ENCODE measurements at regions not wholly inside any gene's neighbourhood (a gene's known extent, or its start where the extent isn't known, plus 50 kb on each side); places are given as distances from the start of the nearest gene placed in this dataset.

GRCh38 chr3:110243081-110243480 lies 828.5 kb upstream of the NECTIN3 start (continued):
- no peak for TF ChIP-seq ZNF512 (CRISPR knock-in tag; IDR thresholded peaks at IDR 0.05; ENCODE audit: borderline replicate concordance)
- no peak for TF ChIP-seq NR3C1 (CRISPR knock-in tag; conservative IDR thresholded peaks at IDR 0.05; ENCODE audit: low read depth)
- TF ChIP-seq USF2 (CRISPR knock-in tag; IDR thresholded peaks at IDR 0.05) = no peak
- no peak for TF ChIP-seq E2F1 (CRISPR knock-in tag; IDR thresholded peaks at IDR 0.05)

GRCh38 chr3:110246796-110247376 lies 824.7 kb upstream of the NECTIN3 start:
- H3K9me3 Mint-ChIP-seq = no peaks in the 10 kb centered on the region; the same call in 1 of the 2 replicates
- TF ChIP-seq ESRRA (CRISPR knock-in tag; IDR thresholded peaks at IDR 0.05; ENCODE audit: borderline replicate concordance) (no peak), TEAD1 (CRISPR knock-in tag; IDR thresholded peaks at IDR 0.05) (no peak), ZNF121 (CRISPR knock-in tag; IDR thresholded peaks at IDR 0.05) (no peak), ZNF232 (CRISPR knock-in tag; IDR thresholded peaks at IDR 0.05) (no peak), TEAD4 (CRISPR knock-in tag; IDR thresholded peaks at IDR 0.05) (no peak), ELF4 (CRISPR knock-in tag; IDR thresholded peaks at IDR 0.05; ENCODE audit: low read depth) (no peak), OVOL2 (CRISPR knock-in tag; IDR thresholded peaks at IDR 0.05; ENCODE audit: borderline replicate concordance) (no peak), MXD4 (CRISPR knock-in tag; IDR thresholded peaks at IDR 0.05; ENCODE audit: borderline replicate concordance) (no peak), NR3C1 (CRISPR knock-in tag; conservative IDR thresholded peaks at IDR 0.05; ENCODE audit: low read depth) (no peak), PRDM15 (CRISPR knock-in tag; IDR thresholded peaks at IDR 0.05) (no peak)
- DNase-seq (ENCODE audit: low spot score) = no peak
- CTCF ChIA-PET = no interaction called here
- POLR2A ChIA-PET = no interaction called here
- H3K27me3 Mint-ChIP-seq (ENCODE audit: low read depth) = no peaks in the 10 kb centered on the region
- H3K36me3 Mint-ChIP-seq = no peaks in the 10 kb centered on the region
- H3K4me3 Mint-ChIP-seq = no peak overlapping the region
- no peak overlapping the region for H3K27ac Mint-ChIP-seq
- ATAC-seq = no peak
- H3K4me1 Mint-ChIP-seq = peaks cover 5% of the 10 kb centered on the region

GRCh38 chr3:110248666-110249065 lies 823.0 kb upstream of the NECTIN3 start:
- ChIA-PET CTCF (no interaction called here), POLR2A (interaction anchor here (0.6 kb wide), 1 partner anchor 1080 kb away, joined by 4 read pairs; no protein-coding TSS in a partner anchor)
- Mint-ChIP-seq H3K9me3 (no peaks in the 10 kb centered on the region; the same call in 1 of the 2 replicates), H3K27ac (no peak overlapping the region), H3K27me3 (ENCODE audit: low read depth) (no peaks in the 10 kb centered on the region), H3K4me3 (no peak overlapping the region), H3K4me1 (peaks cover 5% of the 10 kb centered on the region), H3K36me3 (no peaks in the 10 kb centered on the region)
- DNase-seq (ENCODE audit: low spot score) (no peak), ATAC-seq (no peak)
- TF ChIP-seq PRDM15 (CRISPR knock-in tag; IDR thresholded peaks at IDR 0.05) (no peak), GRHL2 (CRISPR knock-in tag; IDR thresholded peaks at IDR 0.05; ENCODE audit: insufficient replicate concordance, severe bottlenecking) (no peak), NFATC4 (CRISPR knock-in tag; IDR thresholded peaks at IDR 0.05) (no peak), USF1 (CRISPR knock-in tag; IDR thresholded peaks at IDR 0.05) (no peak), SP1 (CRISPR knock-in tag; conservative IDR thresholded peaks at IDR 0.05) (no peak), ZNF512 (CRISPR knock-in tag; IDR thresholded peaks at IDR 0.05; ENCODE audit: borderline replicate concordance) (no peak)

All from WTC11 (cell line).